ENCODE measurements at regions not wholly inside any gene's neighbourhood (a gene's known extent, or its start where the extent isn't known, plus 50 kb on each side); places are given as distances from the start of the nearest gene placed in this dataset.

DNA sequence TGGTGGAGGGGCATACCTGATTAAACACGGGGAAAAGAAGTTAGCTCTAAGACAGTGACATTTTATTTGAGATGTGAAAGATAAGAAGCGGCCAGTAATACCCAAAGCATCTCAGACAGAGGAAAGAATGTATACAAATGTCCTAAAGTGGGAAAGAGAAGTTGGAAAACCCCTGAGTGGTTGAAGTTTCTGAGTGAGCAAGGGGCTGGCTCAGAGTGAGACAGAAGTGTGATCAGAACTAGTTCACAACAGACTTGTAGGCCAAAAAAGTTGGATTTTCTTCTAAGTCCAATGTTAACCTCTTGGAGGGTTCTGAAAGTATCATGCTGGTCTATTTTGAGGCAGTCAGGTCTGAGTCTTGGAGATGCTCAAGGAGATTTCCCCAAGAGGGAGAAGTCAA is 608.7 kb downstream of the SOX6 start:
- no peak overlapping the region for H3K4me3 ChIP-seq
- TF ChIP-seq, protein P1, sequence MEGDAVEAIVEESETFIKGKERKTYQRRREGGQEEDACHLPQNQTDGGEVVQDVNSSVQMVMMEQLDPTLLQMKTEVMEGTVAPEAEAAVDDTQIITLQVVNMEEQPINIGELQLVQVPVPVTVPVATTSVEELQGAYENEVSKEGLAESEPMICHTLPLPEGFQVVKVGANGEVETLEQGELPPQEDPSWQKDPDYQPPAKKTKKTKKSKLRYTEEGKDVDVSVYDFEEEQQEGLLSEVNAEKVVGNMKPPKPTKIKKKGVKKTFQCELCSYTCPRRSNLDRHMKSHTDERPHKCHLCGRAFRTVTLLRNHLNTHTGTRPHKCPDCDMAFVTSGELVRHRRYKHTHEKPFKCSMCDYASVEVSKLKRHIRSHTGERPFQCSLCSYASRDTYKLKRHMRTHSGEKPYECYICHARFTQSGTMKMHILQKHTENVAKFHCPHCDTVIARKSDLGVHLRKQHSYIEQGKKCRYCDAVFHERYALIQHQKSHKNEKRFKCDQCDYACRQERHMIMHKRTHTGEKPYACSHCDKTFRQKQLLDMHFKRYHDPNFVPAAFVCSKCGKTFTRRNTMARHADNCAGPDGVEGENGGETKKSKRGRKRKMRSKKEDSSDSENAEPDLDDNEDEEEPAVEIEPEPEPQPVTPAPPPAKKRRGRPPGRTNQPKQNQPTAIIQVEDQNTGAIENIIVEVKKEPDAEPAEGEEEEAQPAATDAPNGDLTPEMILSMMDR (IDR thresholded peaks at IDR 0.05; ENCODE audit: borderline replicate concordance), result no peak

DNA sequence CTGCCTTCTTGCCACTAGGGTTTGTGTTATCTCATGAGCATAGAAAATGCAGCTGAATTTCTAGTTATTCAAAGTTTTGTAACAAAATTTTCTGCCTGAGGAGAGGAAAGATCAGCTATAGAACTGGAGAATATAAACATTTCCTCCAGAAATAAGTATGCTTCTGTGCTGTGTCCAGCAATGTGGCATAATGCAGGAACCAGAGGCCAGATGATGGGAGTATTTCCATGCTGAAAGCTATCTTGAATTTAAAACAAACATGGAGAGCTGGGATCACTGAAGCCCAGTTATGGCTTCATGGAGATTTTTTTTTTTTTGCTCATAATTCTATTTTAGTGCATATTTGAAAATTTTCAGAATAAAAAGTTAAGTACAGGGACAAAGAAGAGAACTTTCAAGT is 608.2 kb downstream of the SOX6 start:
- Histone ChIP-seq H3K36me3 (no peaks in the 10 kb centered on the region), H3K9me3 (replicated peaks) (peaks cover 5% of the 10 kb centered on the region), H3K27ac (replicated peaks) (no peak overlapping the region), H3K27me3 (ENCODE audit: low read depth) (no peaks in the 10 kb centered on the region), H3K4me1 (no peaks in the 10 kb centered on the region), H3K4me3 (no peak overlapping the region)
- DNase-seq, result no peak
- TF ChIP-seq, protein P1 (IDR thresholded peaks at IDR 0.05; ENCODE audit: borderline replicate concordance), result no peak
- intact Hi-C loops (cut with micrococcal nuclease), result no loop called here

More for the DNA sequence above, 608.7 kb downstream of the SOX6 start:
- no peaks in the 10 kb centered on the region for H3K27me3 ChIP-seq (ENCODE audit: low read depth)
- intact Hi-C loops (cut with micrococcal nuclease), result no loop called here
- peaks cover under 1% of the 10 kb centered on the region for H3K9me3 ChIP-seq (replicated peaks)
- DNase-seq, result no peak
- H3K27ac ChIP-seq (replicated peaks), result no peak overlapping the region
- H3K4me1 ChIP-seq, result no peaks in the 10 kb centered on the region
- H3K36me3 ChIP-seq, result no peaks in the 10 kb centered on the region

DNA sequence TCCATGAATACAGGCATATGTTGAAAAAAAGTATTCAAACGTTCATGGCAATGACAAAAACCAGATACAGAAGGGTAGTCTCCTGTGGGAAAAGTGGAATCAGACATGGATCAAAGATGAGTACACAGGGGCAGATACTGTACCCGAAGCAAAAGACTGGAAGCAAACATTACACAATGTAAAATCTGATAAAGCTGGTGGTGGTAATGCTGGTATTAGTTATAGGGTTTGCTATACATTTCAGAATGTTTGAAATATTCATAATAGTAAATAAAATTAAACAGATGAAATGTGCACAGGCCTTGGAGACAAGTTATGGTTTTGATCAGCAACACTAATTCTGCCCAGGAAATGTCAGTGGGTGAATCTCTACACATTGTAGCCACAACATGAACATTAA is 607.6 kb downstream of the SOX6 start:
- Histone ChIP-seq H3K27ac (replicated peaks) (no peak overlapping the region), H3K27me3 (ENCODE audit: low read depth) (no peaks in the 10 kb centered on the region), H3K4me3 (no peak overlapping the region), H3K9me3 (replicated peaks) (peaks cover 11% of the 10 kb centered on the region), H3K4me1 (no peaks in the 10 kb centered on the region), H3K36me3 (no peaks in the 10 kb centered on the region)
- no peak for DNase-seq
- TF ChIP-seq, protein P1 (IDR thresholded peaks at IDR 0.05; ENCODE audit: borderline replicate concordance), result no peak
- intact Hi-C loops (cut with micrococcal nuclease), result no loop called here

DNA sequence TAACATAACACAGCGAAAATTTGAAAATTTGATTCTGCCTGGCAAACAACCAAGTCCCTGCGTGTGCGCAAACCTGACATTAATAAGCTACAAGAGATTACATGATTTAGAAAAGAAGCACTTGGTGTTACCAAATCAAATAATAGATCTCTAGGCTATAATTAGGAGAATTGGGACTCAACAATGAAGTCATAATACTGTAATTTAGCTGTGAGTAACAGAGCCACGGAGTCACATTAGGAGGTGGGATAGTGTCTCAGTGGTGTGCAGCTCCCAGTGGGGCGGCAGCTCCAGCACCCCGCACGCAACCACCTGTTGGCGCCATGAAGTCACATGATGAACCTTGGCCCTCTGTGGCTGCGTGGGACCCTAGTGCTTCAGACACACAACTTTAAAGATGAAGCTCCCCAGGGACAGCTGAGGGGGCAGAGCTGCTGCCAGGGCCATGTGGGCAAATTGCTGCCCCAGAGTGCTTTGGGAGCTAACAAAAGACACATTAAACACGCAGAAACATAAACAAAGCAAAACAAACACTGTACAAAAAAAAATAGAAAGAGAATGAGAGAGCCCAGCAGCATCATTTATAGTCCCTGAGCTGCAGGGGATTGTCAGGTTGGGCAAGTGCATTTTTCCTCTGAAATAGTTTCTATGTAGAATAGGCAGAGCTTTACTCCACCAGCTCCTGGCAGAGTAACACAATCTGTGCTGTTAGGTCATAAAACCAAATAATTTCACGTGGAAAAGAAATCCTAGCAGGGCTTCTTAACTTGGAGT is 605.6 kb downstream of the SOX6 start:
- Histone ChIP-seq H3K27me3 (ENCODE audit: low read depth) (no peaks in the 10 kb centered on the region), H3K4me1 (no peaks in the 10 kb centered on the region), H3K9me3 (replicated peaks) (peaks cover 24% of the 10 kb centered on the region), H3K27ac (replicated peaks) (no peak overlapping the region), H3K4me3 (no peak overlapping the region), H3K36me3 (no peaks in the 10 kb centered on the region)
- intact Hi-C loops (cut with micrococcal nuclease), result no loop called here
- no peak for DNase-seq
- TF ChIP-seq, protein P1 (IDR thresholded peaks at IDR 0.05; ENCODE audit: borderline replicate concordance), result no peak

DNA sequence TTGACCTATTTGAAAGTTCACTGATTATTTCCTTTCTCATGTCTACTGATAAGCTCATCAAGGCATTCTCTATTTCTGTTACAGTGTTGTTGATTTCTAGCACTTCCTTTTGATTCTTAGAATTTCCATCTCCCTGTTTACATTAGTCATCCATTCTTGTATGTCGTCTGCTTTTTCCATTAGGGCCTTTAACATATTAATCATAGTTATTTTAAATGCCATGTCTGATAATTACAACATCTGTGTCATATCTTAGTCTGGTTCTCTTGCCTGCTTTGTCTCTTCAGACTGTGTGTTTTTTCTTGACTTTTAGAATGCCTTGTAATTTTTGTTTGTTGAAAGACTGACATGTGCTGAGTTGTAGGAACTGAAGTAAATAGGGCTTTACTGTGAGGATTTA is 602.1 kb downstream of the SOX6 start:
- H3K4me3 ChIP-seq, result no peak overlapping the region
- no peak for DNase-seq
- peaks cover 10% of the 10 kb centered on the region for H3K27me3 ChIP-seq (ENCODE audit: low read depth)
- H3K36me3 ChIP-seq, result no peaks in the 10 kb centered on the region
- H3K9me3 ChIP-seq (replicated peaks), result peaks cover 24% of the 10 kb centered on the region
- H3K27ac ChIP-seq (replicated peaks), result no peak overlapping the region
- intact Hi-C loops (cut with micrococcal nuclease), result no loop called here
- no peaks in the 10 kb centered on the region for H3K4me1 ChIP-seq
- TF ChIP-seq, protein P1 (IDR thresholded peaks at IDR 0.05; ENCODE audit: borderline replicate concordance), result no peak
